Left renal cortex interstitium (tissue), 4 donors: ENCODE measurements at regions not wholly inside any gene's neighbourhood (a gene's known extent, or its start where the extent isn't known, plus 50 kb on each side); places are given as distances from the start of the nearest gene placed in this dataset.
"Not testable (repeated sequence)": the region's sequence is repeated elsewhere in the genome, so short reads cannot be mapped to it uniquely, and the experiment has no call there.

ENCODE experiments used
- DNase-seq, 4 donors: peaks; one replicate each; pipeline ENCODE4 v3.0.0-alpha.2; 2013; ENCODE audit warnings: low read depth in 4 of 4, low spot score in 2 of 4, missing footprints in 1 of 4

- no peak for DNase-seq
These were observed 218.1 kb downstream of the KCTD12 start for GRCh38 chr13:76668141-76668540.

DNA sequence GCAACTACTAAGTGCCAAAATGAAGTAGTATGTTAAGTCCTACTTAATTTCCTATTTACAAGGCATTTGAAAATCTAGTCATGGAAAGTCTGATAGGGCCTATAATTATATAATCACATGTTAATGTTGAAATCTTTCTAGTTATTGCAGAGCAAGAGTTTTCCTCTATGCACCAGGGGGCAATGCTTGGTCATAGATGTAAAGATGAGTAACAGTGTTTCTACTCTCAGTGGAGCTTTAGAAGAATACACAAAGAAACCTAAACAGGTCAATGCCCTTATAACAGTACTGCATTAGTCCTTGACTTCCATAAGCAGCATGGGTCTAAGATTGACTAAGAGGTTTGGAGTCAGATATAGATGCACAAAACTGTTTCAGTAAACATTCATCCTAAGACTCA is 218.7 kb downstream of the KCTD12 start:
- DNase-seq: peak in 1 of 4 donors; percentile 10

DNA sequence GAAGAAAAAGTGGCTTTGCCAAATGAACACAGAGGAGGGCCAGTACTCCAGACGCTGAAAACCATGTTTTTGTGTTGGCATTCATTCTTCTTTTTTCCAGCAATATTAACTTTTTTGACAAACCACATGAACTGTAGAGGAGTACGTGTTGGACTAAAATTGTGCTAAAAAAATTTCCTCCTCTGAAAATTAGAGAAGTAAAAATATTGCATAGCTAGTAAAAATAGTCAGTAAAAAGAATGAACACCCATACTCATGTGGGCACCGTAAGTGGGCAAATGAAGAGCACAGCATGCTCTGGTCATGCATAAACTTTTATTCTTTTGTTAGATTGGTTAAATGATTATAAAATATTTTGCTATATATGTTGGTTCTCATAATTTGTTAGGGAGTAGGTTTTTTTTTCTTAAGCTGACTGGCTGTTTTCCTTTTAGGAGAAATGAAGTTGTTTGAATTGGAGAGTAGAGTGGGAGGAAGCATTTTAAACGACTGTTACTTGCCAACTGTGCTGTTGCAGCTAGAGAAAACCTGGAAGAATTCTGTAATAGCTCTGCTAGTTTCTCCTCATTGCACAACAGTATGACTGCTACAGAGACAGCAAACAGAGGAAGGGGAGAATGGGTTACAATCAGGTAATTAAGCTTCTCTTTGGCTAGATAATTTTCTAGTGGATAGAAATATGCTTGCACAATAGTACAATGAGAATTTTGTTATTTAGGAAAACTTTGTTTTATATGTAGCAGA is 222.4 kb downstream of the KCTD12 start:
- DNase-seq: no peak

- not testable (repeated sequence) for DNase-seq
These were observed 227.1 kb downstream of the KCTD12 start for GRCh38 chr13:76659074-76659473.

- no peak for DNase-seq
These were observed 229.7 kb downstream of the KCTD12 start for GRCh38 chr13:76656500-76656899.

GRCh38 chr13:76656056-76656455 is 230.1 kb downstream of the KCTD12 start:
- DNase-seq: no peak

GRCh38 chr13:76654263-76654662 is 231.9 kb downstream of the KCTD12 start:
- no peak for DNase-seq

DNA sequence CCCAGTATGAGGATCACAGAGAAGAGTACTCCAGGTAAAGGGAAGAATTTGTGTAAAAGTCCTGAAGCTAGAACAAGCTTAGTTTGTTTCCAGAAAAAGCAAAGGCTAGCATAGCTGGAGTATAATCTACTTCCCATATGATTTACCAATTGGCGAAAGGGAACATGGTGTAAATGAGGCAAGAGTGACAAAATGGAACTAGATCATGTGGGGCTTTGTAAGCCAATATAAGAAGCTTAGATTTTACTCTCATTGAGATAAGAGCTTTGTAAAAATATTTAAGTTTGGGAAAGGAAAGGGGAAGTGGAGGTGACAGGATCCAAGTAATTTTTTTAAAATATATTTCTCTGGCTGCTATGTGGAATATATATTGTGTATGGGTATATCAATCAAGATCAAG is 234.9 kb downstream of the KCTD12 start:
- DNase-seq: no peak

DNA sequence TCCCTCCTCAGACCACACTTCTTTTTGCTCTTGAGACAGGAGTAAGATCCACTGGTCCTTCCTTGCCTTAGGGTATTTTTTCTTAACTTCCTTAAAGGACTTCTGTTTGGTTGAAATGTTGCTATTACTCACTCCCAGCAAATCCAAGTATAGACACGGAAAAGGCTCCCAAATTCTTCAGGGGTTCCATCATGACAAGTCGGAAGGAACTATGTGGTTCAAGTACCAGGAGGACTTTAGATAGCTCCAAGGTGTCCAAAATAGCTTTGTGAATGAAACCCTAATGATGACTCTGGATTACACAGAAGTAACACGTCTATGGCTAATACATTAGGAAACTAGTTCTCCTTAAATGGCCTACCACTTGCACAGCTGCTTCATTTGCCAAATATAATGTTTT is 238.7 kb downstream of the KCTD12 start:
- DNase-seq: no peak

DNA sequence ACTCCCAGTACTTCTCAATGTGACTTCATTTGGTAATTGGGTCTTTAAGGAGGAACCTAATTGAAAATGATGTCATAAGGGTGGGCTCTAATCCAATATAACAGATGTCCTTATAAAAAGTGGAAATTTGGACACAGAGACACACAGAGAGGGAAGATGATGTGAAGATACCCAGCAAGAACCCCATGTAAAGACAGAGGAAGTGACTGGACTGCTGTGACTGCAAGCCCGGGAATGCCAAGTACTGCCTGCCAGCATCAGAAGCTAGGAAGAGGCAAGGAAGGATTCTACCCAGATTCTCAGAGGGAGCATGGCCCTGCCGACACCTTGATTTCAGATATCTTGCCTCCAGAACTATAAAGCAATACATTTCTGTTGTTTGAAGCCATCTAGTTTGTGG is 239.3 kb downstream of the KCTD12 start:
- DNase-seq: no peak

DNA sequence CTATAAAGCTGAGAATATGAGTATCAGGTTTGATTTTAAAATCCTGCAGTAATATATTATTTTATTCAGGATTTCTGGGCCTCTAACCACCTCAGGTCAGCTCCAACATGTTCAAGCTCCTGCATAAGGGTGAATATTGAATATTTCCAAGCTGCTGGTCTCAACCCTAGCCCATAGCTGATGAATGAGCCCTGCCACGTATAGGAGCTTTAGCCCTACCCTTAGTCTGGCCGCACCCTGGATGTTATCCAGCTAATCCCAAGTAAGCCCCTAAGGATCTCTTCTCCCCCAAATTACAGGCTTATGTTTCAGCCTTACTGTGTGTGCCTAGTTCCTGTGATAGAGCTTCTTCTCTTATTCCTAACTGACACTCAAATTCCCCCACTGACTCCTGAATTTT is 240.6 kb downstream of the KCTD12 start:
- DNase-seq: no peak

- no peak for DNase-seq
These were observed 241.3 kb downstream of the KCTD12 start for GRCh38 chr13:76644906-76645305.

- no peak for DNase-seq
These were observed 242.6 kb downstream of the KCTD12 start for GRCh38 chr13:76643596-76643995.

DNA sequence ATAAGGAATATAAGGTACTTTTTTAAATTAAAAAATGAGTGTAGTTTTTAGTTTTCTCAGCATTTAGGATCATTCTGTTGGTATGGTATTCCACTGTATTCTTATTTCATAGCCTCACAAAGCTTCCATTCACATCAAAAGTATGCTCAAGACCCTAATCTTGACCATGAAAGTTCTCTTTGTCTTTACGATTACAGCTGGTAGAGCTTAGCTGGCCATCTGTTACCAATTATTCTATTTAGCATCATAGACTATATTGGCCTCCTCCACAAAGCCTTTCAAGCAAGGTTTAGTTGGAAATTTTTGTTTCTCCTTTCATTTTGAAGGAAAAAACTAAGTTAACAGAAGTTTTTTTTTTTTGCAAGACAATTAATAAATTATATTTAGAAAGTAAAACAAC is 245.1 kb downstream of the KCTD12 start:
- no peak for DNase-seq

GRCh38 chr13:76638882-76639281 is 247.3 kb downstream of the KCTD12 start:
- DNase-seq: no peak

DNA sequence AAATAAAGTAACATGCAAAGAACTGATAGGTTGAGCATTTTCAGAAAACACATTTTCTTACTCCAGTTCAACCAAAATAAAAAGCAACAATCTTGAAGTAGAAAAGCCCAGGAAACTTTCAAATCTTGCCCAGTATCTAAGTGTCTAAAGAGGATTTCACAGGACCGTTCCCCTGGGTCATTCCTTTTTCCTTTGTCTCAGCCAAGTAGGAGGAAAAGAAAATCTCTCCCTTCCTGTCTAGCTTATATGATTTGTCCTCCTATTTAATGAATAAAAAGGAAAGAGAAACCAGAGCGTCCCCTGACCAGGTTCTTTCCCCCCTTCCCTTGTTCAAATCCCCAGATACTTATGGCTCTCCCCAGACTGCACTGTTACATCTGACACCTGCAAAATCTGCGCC is 248.0 kb downstream of the KCTD12 start:
- no peak for DNase-seq

GRCh38 chr13:76637641-76638141 is 248.5 kb downstream of the KCTD12 start:
- peak in 2 of 4 donors; percentile 30 to 41 for DNase-seq

GRCh38 chr13:76636829-76637228 is 249.4 kb downstream of the KCTD12 start:
- no peak for DNase-seq

DNA sequence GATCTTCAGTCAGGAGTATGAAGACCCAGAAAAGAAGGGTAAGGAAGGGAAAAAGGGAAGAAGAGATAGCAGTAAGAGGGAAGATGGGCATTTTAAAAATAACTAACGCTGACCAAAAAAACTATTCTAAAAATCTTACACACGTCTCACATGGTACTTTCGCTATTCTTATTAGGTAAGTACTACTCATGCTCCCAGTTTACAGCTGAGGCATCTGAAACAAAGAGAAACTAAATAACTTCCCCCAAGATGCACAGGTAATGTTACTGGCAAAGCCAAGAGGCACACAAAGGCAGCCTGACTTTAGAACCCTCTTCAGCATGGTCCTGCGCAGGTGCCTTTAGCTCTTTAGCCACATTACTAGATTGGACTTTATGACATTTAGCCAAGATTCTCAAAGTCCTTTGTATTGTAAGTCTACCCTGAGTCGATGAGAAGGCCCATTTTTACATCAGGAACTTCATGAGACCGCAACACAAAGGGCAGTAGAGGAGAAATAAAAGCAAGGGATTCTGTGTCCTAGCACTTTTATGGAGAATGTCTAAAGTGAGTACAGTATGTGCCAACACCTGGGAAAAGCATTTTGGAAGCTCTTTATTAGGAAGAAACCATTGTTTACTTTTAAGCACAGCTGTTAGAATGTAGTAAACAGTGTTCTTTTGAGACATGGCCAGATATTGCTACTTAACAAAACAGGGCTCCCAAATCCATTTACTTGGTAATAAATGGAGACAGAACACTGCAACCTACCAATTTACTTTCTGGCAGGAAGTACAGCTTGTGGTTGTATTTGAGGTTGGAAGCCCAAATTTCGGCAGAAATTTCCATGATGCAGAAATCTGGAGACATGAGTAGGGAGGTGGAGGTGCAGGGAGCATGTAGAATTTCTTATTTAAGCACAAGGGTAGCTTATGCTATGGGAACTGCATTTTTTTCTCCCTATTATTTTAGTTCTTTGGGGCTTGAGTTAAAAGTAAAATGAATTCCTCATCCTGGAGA is 250.7 kb downstream of the KCTD12 start:
- DNase-seq: no peak

DNA sequence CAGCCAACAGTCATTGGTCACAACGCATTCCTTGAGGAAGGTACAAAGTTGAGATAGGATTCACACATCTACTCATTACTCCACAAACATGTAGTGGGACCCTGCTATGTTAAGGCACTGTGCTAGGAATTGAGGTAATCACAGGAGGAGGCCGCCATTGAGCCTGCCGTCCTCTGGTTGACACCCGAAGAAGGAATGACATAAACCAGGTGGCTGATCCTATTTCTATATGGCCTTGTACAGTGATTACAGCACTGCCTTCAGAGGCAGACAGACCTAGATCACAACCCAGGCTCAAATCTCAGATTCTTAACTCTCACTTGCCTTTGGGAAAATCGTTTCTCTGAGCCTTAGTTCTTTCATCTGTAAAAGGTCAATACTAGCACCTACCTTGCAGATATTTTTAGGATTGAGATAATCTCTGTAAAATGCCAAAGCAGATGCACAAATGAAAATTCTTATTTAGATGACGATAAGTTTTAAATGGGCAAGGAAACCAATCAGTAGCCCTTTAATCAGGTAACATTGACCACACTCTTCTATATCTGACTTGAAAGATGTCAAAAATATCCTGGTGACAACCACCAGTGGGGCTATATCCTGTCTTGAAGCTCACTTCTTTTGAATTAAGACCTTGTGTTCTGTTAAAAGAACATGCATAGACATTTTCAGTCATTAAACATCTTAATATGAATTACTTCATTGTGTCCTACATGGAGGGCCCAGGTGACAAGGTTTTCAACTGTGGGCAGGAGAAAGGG is 251.6 kb downstream of the KCTD12 start:
- no peak for DNase-seq
